GM20000 (cell line): ENCODE measurements at regions not wholly inside any gene's neighbourhood (a gene's known extent, or its start where the extent isn't known, plus 50 kb on each side); places are given as distances from the start of the nearest gene placed in this dataset.

Experiments
- DNase-seq: peaks from one replicate; pipeline ENCODE4 v3.0.0; 2012; ENCODE audit warnings: low spot score
- CTCF ChIP-seq: IDR thresholded peaks from 2 replicates; pipeline ENCODE4 v1.5.1; 2012; ENCODE audit warnings: mild to moderate bottlenecking, control low read depth; ENCODE audit errors: extremely low read depth, missing control alignments

DNA sequence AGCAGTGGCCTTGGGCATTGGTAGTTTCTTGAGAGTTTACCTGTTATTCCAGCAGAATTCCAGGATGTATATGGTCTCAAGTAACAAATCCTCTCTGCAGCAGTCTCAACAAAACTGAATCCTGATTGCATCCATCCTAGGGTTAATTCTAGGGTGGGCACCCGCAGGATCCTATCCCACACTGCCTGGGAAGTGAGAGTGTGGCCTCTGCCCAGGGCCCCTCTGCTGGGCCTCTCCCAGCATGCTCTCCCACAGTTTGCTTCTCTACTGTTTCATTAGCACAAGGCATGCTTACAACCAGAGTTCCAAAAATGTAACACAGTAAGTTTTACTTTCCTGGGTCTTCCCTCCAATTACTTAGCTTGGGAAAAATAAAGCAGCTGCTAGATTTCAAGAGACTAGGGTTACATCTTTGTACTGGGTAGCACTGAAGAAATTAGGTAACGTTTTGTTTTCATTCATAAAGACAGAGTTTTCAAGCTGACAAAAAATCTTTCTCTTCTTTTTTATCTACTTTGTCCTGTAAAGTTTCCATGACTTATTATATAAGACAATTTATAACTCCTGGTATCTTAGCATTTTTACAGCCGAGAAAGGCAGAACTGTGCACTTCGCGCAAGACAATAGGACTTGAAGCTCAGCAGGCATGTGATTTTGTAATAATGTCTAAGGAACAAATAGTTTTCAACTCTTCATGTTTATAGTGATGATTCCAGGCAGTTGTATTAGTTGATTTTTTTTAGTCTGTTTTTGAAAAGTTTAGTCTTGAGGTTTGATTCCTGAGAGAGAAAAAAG, 131.2 kb upstream of the PCDH18 start:
- DNase-seq: no peak
- no peak for TF ChIP-seq CTCF

GRCh38 chr4:137661693-137662092, 129.4 kb upstream of the PCDH18 start:
- DNase-seq: no peak
- no peak for TF ChIP-seq CTCF

DNA sequence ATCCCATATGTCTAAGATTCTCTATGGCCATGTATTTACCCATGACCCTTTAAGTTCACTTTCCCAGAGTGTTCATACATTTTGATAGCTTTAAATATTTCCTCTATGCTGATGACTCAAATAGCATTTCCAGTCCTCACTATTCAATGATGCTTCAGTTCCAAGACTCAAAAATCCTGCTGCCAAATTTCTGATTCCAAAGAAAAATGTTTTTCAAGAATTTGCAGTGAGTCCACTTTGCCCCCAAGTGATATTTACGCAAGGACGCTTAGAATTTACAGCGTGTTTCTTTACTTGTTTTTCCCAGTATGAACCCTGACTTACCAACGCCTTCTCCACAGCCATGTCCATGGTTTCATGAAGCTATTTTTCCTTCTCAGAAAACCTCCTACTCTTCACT, 127.9 kb upstream of the PCDH18 start:
- no peak for DNase-seq
- TF ChIP-seq CTCF: no peak

- no peak for TF ChIP-seq CTCF
- no peak for DNase-seq
Observed at GRCh38 chr4:137659431-137659830, 127.1 kb upstream of the PCDH18 start.

GRCh38 chr4:137656661-137657060, 124.4 kb upstream of the PCDH18 start:
- TF ChIP-seq CTCF: no peak
- no peak for DNase-seq

DNA sequence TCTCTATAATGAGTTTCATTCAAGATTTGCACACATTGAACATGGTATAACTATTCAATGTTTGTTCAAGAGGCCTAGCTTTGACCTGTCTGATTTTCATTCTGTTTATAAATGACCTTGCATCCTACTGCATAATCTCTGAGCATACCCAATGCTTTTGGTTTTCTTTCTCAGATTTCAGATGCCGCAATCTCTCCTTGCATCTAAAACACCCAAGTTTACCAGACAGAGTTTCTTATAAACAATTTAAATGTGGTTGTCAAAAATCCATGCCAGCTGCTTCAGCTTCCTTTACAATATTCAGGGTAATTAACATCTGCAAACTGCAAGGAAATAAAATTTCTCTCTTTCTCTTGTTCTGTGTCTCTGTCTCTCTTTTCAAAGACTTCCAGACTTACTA, 123.0 kb upstream of the PCDH18 start:
- no peak for DNase-seq
- no peak for TF ChIP-seq CTCF

DNA sequence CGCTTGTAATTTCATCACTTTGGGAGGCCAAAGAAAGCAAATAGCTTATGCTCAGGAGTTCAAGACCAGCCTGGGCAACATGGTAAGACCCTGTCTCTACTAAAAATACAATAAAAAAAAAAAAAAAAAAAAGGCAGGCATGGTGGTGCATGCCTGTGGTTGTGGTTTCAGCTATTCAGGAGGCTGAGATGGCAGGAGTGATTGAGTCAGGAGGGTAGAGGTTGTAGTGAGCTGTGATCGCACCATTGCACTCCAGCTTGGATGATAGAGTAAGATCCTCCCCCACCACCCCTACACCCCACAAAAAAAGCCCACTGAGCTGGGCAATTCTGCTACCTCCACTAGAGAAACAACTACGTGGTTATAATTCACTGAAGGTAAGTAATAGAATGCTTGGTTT, 118.8 kb upstream of the PCDH18 start:
- no peak for TF ChIP-seq CTCF
- no peak for DNase-seq
